HG02588 (cell line): ENCODE measurements at regions not wholly inside any gene's neighbourhood (a gene's known extent, or its start where the extent isn't known, plus 50 kb on each side); places are given as distances from the start of the nearest gene placed in this dataset.

Experiments used
- ATAC-seq: cut with Tn5 transposase; IDR thresholded peaks from one replicate; pipeline ENCODE4 v1.9.1; 2021; ENCODE audit warnings: mild to moderate bottlenecking, moderate library complexity; ENCODE audit not compliant: unreplicated experiment

- ATAC-seq = no peak
Observed at GRCh38 chr9:88657893-88658292, 122.9 kb downstream of the NXNL2 start.

DNA sequence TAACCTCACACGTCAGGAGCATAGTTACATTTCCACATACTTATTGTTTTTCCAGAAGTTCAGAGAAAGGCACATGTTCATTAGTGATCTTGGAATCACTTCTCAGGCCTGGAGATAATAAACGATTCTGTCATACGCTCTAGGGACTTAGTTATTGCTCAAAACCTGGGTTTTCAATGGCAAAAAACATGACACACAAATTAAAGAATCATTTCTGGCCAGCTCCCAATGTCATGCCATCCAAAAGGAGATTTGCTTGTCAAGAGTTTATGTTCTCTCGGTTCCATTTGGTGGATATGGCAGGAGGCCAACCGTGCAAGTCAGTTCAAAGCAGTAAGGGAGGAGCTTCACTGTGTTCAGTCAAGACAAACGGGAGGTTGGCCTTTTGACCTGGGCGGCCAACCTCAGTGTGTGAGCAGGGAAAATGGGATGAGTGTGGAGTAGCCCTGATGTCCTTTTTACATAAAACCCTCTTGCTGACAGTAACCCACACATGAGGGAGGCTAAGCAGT is 123.4 kb downstream of the NXNL2 start:
- no peak for ATAC-seq

DNA sequence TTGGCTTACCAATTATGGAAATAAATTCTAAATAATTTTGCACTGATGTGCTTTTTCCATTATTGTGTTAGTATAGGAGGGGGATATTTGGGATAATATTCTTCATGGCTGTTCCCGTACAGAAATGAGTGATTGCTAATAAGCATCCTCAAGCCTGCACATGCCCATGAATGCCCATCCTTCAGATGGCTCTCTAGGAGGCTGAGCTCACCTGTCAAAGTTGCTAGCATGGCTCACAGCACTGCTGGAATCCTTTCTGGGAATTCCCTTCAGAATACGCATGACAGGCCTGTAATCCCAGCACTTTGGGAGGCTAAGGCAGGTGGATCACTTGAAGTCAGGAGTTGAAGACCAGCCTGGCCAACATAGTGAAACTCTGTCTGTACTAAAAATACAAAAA is 124.1 kb downstream of the NXNL2 start:
- ATAC-seq = no peak

DNA sequence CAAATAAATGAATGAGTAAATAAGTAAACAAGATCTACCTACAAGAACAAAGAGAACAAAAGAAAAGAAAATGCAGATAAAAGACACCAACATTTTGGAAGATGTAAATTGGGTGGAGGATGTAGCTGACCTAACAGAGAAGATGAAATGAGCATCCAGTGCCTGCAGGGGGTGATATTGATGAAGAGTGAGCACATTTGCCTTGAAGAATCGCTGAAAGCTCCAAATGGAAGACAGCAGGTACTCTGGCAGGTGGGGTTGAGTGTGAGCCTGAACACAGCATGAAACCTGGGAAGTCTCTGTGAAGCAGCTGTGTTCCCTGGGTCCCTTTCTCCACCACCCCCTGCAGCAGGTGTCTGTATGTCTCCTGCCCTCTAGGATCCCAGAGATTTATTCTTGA is 125.6 kb downstream of the NXNL2 start:
- no peak for ATAC-seq

DNA sequence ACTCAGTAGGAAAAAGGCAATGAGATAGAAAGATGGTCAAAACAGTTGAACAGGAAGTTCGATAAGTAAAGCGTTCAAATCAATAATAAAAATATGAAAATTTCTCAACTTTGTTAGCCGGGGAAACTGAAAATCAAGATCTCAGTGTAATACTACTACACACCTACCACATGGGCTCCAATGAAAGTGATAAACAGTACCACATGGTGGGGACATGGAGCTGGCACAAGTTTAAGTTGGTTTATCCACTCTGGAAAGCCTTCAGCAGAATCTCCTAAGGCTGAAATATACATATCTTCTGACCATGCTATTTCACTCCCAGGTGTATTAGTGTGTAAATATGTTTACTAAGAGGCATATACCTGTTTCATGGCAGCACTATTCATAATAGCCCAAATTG is 126.8 kb downstream of the NXNL2 start:
- ATAC-seq = no peak

- no peak for ATAC-seq
Observed at GRCh38 chr9:88663771-88664419, 128.9 kb downstream of the NXNL2 start.

DNA sequence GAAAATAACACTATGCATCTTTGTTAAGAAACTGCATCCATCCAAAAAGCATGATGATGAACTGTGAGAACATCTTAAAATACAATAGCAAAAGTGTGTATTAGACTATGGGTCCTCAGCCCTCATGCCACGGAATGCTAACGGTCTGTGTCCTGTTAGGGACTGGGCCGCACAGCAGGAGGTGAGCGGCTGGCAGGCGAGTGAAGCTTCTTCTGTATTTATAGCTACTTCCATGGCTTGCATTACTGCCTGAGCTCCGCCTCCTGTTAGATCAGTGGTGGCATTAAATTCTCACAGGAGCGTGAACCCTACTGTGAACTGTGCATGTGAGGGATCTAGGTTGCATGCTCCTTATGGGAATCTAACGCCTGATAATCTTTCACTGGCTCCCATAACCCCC is 129.8 kb downstream of the NXNL2 start:
- no peak for ATAC-seq

DNA sequence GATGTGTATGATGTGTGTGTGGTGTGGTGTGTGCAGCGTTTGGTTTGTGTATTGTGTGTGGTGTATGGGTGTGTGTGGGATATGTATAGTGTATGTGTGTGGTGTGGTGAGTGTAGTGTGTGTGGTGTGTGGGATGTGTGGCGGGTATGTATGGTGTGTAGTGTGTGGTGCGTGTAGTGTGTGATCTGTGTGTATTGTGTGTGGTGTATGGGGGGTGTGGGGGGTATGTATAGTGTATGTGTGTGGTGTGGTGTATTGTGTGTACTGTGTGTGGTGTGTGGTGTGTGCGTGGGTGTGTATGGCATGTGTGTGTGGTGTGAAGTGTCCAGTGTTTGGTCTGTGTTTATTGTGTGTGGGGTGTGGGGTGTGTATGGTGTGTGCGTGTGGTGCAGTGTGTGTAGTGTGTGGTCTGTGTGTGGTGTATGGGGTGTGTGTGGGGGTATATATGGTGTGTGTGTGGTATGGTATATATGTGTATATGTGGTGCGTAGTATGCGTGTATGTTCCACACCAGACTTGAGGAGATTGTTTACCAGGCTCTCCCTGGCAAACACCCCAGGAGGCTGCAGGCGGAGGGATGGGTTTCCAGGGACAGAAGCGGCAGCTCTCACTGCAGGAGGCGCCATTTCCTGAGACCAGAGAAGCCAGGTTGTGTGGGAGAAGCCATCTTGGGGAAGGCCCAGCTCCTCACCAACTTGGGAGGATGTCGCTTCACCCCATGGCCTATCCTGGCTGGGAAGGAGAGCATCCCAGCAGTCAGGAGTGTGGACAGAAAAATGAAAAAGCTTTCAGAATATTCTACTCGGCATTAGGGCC is 138.1 kb downstream of the NXNL2 start:
- no peak for ATAC-seq

DNA sequence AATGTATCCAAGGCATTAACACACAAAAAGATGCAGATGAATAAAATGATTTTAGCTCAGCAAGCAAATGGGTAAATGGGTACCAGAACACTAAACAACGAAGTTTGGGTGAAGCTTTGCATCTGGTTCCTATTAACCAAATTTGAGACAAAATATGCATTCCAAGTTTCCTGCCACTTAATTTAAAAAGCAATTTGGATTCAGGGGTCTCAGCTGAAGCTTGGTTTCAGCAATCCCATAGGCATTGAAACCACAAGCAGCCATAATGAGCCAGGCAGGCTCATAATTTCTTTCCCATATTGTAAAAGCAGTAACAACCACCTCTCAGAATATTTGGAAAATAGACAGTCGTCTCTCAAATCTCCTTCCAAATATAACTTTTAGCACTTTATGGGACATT is 138.9 kb downstream of the NXNL2 start:
- no peak for ATAC-seq

DNA sequence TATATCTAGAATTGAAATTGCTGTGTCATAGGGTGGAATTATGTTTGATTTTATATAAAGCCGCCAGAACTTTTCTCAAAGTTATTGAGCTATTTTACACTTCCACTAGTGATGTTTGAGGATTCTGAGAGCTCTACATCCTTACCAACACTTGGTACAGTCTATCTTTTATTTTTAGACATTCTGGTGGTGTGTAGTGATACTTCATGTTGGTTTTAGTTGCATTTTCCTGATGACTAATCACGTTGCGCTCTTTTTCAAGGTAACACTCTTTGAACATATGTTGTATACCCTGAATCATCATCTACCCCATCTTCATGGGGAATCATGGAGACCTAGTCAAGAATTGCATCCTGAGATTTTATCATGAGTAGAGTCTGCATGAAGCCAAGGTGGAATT is 141.7 kb downstream of the NXNL2 start:
- no peak for ATAC-seq

DNA sequence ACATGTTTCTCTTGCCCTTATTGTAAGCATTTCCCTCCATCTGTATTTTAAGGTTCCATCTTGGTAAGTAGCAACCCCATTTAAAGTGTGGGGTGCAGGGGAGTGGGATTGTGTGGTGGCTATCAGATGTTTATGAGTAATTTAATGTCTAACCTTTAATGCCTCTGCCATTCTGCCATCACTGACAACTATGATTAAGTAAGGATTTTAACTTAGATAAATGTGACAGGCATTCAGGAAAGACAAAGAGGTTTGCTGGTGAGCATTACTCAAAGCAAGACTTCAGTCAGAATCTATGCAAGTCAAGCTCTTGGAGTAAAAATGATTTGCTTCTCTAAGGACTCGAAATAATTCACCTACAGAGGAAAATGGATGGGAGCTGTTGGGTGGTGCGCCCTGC is 143.0 kb downstream of the NXNL2 start:
- ATAC-seq = no peak

GRCh38 chr9:88678431-88678830 is 143.5 kb downstream of the NXNL2 start:
- no peak for ATAC-seq

DNA sequence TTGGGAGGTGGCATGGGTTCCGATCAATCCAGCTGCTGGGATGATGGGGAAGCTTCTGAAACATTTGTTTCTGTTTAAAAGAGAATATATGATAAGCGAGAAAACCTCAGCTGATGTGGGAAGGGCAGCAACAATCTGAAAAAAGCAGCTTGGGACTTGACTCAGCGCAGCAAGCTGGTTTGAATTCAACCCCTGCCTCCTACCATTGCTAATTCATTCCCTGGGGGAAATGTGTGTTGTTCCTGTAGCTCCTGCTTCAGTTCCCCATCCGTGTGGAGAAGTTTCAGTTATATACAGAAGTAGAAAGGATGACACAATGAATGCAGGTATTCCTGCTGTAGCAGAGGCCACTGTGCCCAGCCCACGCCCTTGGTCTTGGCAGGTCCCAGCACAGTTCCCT is 145.1 kb downstream of the NXNL2 start:
- no peak for ATAC-seq

DNA sequence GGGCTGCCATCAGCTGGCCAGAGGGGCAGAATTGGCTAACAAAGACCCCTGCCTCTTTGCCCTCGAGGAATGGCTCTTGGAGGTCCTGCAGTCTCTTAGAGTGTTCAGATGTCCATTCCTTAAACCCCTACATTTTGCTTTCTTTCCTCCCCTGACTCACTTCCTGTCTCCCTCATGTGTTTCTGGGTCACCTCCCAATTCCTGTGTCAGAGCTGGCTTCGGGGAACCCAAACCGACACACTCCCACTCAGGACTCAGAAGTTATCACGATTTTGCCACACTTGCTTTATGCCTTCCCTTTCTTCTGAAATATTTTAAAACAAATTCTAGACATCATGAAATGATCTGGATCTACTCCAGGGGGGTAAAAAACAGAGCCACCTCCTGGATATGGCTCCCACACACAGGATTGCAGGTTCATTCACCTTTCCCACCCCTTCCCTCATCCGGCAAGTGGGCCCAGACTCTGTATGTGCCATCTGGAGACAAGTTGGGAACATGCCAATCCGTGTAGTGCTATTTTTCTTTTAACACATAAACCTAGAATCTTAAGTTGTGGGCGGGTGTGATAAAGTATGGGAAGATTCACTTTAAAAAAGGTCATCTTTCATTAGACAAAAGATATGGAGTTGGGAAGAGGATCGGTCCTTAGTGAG is 145.7 kb downstream of the NXNL2 start:
- no peak for ATAC-seq

DNA sequence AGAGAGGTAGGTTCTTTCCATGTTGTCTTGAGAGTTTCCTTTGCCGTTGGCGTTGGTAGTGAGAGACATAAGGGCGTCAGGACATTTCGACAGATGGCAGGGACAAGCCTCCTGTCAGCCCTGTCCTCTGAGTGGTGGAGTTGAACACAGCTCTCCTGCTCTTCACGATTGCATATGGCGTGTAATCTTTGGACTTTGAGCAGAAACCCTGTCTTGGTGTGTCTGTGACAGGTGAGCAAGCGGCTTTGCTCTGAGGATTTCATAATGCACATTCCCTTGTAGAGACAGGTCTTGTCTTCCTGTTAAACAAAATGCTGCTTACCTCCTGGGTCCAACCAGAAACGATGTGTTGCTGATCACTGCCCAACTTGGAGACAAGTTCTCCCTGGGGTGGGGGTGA is 146.5 kb downstream of the NXNL2 start:
- ATAC-seq = no peak

GRCh38 chr9:88682431-88682831 is 147.5 kb downstream of the NXNL2 start:
- no peak for ATAC-seq

GRCh38 chr9:88684046-88684445 is 149.1 kb downstream of the NXNL2 start:
- ATAC-seq = no peak

GRCh38 chr9:88684845-88685244 is 149.9 kb downstream of the NXNL2 start:
- no peak for ATAC-seq

DNA sequence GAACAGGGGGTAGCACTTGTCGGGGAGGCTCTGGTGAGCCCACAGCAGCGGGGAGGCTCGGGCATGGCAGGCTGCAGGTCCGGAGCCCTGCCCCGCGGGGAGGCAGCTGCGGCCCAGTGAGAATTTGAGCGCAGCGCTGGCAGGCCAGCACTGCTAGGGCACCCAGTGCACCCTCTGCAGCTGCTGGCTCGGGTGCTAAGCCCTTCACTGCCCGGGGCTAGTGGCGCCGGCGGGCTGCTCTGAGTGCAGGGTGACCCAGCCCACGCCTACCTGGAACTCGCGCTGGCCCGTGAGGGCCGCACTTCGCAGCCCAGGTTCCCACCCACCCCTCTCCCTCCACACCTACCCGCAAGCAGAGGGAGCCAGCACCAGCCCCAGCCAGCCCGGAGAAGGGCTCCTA is 151.0 kb downstream of the NXNL2 start:
- ATAC-seq = no peak

GRCh38 chr9:88689509-88690298 is 154.7 kb downstream of the NXNL2 start:
- no peak for ATAC-seq

DNA sequence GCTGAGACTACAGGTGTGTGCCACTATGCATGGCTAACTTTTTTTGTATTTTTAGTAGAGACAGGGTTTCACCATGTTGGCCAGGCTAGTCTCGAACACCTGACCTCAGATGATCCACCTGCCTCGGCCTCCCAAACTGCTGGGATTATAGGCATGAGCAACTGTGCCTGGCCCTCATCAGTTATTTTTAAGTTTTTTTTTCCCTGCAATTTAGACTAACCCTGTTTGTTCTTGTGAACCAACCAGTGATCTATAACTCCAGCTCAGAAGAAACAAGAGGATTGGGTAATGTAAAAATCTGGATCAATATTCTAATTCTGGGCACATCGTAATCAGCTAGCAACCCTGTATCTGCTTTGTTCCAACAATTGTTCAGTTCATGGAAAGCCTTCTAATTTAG is 155.7 kb downstream of the NXNL2 start:
- no peak for ATAC-seq
